SK-N-SH treated with all-trans-retinoic acid at 6 μM for 48 hours (cell line): ENCODE measurements at regions not wholly inside any gene's neighbourhood (a gene's known extent, or its start where the extent isn't known, plus 50 kb on each side); places are given as distances from the start of the nearest gene placed in this dataset.

Experiments
- ARNTL ChIP-seq: fragments of 450-650 bp; formaldehyde crosslinking; IDR thresholded peaks from 2 replicates; pipeline ENCODE4 v1.5.0; 2020; ENCODE audit warnings: low read depth, mild to moderate bottlenecking, moderate library complexity, borderline replicate concordance
- RARB ChIP-seq: fragments of 250-450 bp; sonication (Bioruptor Pico); IDR thresholded peaks from 2 replicates; pipeline ENCODE4 v1.8.0; 2021; ENCODE audit warnings: mild to moderate bottlenecking, moderate library complexity
- ZC3H10 ChIP-seq: fragments of 250-450 bp; sonication (Bioruptor Pico); IDR thresholded peaks from 2 replicates; pipeline ENCODE4 v1.5.1; 2021; ENCODE audit warnings: mild to moderate bottlenecking, moderate library complexity
- ZFP30 ChIP-seq: fragments of 450-650 bp; formaldehyde crosslinking; IDR thresholded peaks from 2 replicates; pipeline ENCODE4 v1.5.0; 2022; ENCODE audit warnings: mild to moderate bottlenecking, moderate library complexity
- TF ChIP-seq, protein P1 (sequence below): fragments of 250-450 bp; sonication (Bioruptor Pico); IDR thresholded peaks from 2 replicates; pipeline ENCODE4 v1.5.0; 2020; ENCODE audit warnings: mild to moderate bottlenecking, moderate library complexity

DNA sequence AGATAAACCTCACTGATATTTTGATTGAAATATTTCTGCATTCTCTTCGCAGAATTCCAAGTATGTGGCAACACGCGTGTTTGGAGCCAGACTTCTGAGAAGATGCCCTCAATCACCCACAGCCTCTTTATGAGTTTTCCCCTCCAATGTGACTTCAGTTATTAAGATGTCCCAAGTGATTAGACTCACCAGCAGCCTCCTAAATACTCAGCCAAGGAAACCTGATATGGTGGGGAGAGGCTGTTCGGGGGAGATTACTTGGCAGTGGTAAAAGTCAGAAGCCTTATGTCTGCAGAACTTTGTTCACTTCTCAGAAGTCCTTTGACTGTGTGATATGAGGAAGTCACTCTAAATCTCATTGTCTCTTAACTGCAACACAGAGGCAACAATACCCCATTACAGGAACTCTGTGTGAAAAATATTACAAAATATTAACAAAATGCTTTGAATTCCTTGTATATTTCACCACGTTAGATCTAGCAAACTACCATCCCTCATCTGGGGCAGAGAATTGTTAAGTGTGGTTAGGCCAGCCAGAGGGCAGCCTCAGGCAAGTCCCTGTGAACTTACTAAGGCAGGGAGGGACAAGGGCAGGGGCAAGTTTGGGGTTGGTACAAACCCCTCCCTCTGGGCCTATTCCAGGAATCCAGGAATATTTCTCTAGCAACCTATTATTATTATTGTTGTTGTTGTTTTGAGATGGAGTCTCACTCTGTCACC is 151.4 kb upstream of the USP9X start:
- TF ChIP-seq ZC3H10 (CRISPR knock-in tag), result no peak
- TF ChIP-seq ARNTL, result no peak
- TF ChIP-seq RARB (CRISPR knock-in tag), result no peak
- TF ChIP-seq ZFP30 (CRISPR knock-in tag), result no peak
- TF ChIP-seq, protein P1, sequence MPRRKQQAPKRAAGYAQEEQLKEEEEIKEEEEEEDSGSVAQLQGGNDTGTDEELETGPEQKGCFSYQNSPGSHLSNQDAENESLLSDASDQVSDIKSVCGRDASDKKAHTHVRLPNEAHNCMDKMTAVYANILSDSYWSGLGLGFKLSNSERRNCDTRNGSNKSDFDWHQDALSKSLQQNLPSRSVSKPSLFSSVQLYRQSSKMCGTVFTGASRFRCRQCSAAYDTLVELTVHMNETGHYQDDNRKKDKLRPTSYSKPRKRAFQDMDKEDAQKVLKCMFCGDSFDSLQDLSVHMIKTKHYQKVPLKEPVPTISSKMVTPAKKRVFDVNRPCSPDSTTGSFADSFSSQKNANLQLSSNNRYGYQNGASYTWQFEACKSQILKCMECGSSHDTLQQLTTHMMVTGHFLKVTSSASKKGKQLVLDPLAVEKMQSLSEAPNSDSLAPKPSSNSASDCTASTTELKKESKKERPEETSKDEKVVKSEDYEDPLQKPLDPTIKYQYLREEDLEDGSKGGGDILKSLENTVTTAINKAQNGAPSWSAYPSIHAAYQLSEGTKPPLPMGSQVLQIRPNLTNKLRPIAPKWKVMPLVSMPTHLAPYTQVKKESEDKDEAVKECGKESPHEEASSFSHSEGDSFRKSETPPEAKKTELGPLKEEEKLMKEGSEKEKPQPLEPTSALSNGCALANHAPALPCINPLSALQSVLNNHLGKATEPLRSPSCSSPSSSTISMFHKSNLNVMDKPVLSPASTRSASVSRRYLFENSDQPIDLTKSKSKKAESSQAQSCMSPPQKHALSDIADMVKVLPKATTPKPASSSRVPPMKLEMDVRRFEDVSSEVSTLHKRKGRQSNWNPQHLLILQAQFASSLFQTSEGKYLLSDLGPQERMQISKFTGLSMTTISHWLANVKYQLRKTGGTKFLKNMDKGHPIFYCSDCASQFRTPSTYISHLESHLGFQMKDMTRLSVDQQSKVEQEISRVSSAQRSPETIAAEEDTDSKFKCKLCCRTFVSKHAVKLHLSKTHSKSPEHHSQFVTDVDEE, result no peak
